ENCODE measurements at regions not wholly inside any gene's neighbourhood (a gene's known extent, or its start where the extent isn't known, plus 50 kb on each side); places are given as distances from the start of the nearest gene placed in this dataset.

GRCh38 chr9:14560194-14560593, 133.0 kb downstream of the ZDHHC21 start:
- Histone ChIP-seq H2AFZ (ENCODE audit: low read length) (no peak overlapping the region), H3K4me2 (ENCODE audit: low read length) (no peak overlapping the region), H3F3A (ENCODE audit: insufficient read depth, low read length) (no peaks in the 10 kb centered on the region), H3K79me2 (ENCODE audit: insufficient read depth, low read length) (no peaks in the 10 kb centered on the region), H3K9ac (ENCODE audit: low read length) (no peak overlapping the region), H3K27ac (ENCODE audit: low read depth, low read length, poor library complexity, severe bottlenecking) (no peak overlapping the region), H3K36me3 (ENCODE audit: insufficient read depth, low read length) (no peaks in the 10 kb centered on the region), H3K4me1 (ENCODE audit: insufficient read depth, low read length, severe bottlenecking) (no peaks in the 10 kb centered on the region), H3K4me3 (ENCODE audit: low read depth, low read length, poor library complexity, severe bottlenecking) (no peak overlapping the region), H3K9me3 (ENCODE audit: low read length) (no peaks in the 10 kb centered on the region), H3K27me3 (ENCODE audit: insufficient read depth, low read length) (no peaks in the 10 kb centered on the region), H4K20me1 (ENCODE audit: insufficient read depth, low read length) (no peaks in the 10 kb centered on the region), H3K9me2 (ENCODE audit: low read depth, low read length) (no peaks in the 10 kb centered on the region)
- TF ChIP-seq, protein P1, sequence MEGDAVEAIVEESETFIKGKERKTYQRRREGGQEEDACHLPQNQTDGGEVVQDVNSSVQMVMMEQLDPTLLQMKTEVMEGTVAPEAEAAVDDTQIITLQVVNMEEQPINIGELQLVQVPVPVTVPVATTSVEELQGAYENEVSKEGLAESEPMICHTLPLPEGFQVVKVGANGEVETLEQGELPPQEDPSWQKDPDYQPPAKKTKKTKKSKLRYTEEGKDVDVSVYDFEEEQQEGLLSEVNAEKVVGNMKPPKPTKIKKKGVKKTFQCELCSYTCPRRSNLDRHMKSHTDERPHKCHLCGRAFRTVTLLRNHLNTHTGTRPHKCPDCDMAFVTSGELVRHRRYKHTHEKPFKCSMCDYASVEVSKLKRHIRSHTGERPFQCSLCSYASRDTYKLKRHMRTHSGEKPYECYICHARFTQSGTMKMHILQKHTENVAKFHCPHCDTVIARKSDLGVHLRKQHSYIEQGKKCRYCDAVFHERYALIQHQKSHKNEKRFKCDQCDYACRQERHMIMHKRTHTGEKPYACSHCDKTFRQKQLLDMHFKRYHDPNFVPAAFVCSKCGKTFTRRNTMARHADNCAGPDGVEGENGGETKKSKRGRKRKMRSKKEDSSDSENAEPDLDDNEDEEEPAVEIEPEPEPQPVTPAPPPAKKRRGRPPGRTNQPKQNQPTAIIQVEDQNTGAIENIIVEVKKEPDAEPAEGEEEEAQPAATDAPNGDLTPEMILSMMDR (IDR thresholded peaks at IDR 0.05; ENCODE audit: low read length), result no peak
- no peak for TF ChIP-seq EZH2 (IDR thresholded peaks at IDR 0.05; ENCODE audit: borderline replicate concordance, low read length)

- H3K27ac ChIP-seq (ENCODE audit: low read depth, low read length, poor library complexity, severe bottlenecking), result no peak overlapping the region
- H3K9ac ChIP-seq (ENCODE audit: low read length), result no peak overlapping the region
- H2AFZ ChIP-seq (ENCODE audit: low read length), result no peak overlapping the region
Measured at GRCh38 chr9:14554886-14555285, 138.3 kb downstream of the ZDHHC21 start.

GRCh38 chr9:14547245-14548060, 145.8 kb downstream of the ZDHHC21 start:
- no peak overlapping the region for H3K27ac ChIP-seq (ENCODE audit: low read depth, low read length, poor library complexity, severe bottlenecking)
- H3K36me3 ChIP-seq (ENCODE audit: insufficient read depth, low read length), result no peaks in the 10 kb centered on the region
- H3K4me3 ChIP-seq (ENCODE audit: low read depth, low read length, poor library complexity, severe bottlenecking), result no peak overlapping the region
- no peak overlapping the region for H2AFZ ChIP-seq (ENCODE audit: low read length)
- no peaks in the 10 kb centered on the region for H4K20me1 ChIP-seq (ENCODE audit: insufficient read depth, low read length)
- TF ChIP-seq, protein P1 (IDR thresholded peaks at IDR 0.05; ENCODE audit: low read length), result no peak
- no peaks in the 10 kb centered on the region for H3K4me1 ChIP-seq (ENCODE audit: insufficient read depth, low read length, severe bottlenecking)
- no peaks in the 10 kb centered on the region for H3K9me2 ChIP-seq (ENCODE audit: low read depth, low read length)
- no peaks in the 10 kb centered on the region for H3F3A ChIP-seq (ENCODE audit: insufficient read depth, low read length)
- H3K9me3 ChIP-seq (ENCODE audit: low read length), result no peaks in the 10 kb centered on the region
- no peaks in the 10 kb centered on the region for H3K79me2 ChIP-seq (ENCODE audit: insufficient read depth, low read length)
- no peak overlapping the region for H3K4me2 ChIP-seq (ENCODE audit: low read length)
- H3K27me3 ChIP-seq (ENCODE audit: insufficient read depth, low read length), result no peaks in the 10 kb centered on the region
- H3K9ac ChIP-seq (ENCODE audit: low read length), result no peak overlapping the region

More at GRCh38 chr9:14554886-14555285, 138.3 kb downstream of the ZDHHC21 start:
- Histone ChIP-seq H3K4me2 (ENCODE audit: low read length) (no peak overlapping the region), H3K4me3 (ENCODE audit: low read depth, low read length, poor library complexity, severe bottlenecking) (no peak overlapping the region), H3K27me3 (ENCODE audit: insufficient read depth, low read length) (no peaks in the 10 kb centered on the region), H4K20me1 (ENCODE audit: insufficient read depth, low read length) (no peaks in the 10 kb centered on the region), H3K4me1 (ENCODE audit: insufficient read depth, low read length, severe bottlenecking) (no peaks in the 10 kb centered on the region), H3F3A (ENCODE audit: insufficient read depth, low read length) (no peaks in the 10 kb centered on the region), H3K36me3 (ENCODE audit: insufficient read depth, low read length) (no peaks in the 10 kb centered on the region), H3K79me2 (ENCODE audit: insufficient read depth, low read length) (no peaks in the 10 kb centered on the region), H3K9me3 (ENCODE audit: low read length) (no peaks in the 10 kb centered on the region), H3K9me2 (ENCODE audit: low read depth, low read length) (no peaks in the 10 kb centered on the region)
- TF ChIP-seq, protein P1 (IDR thresholded peaks at IDR 0.05; ENCODE audit: low read length), result no peak
- no peak for TF ChIP-seq EZH2 (IDR thresholded peaks at IDR 0.05; ENCODE audit: borderline replicate concordance, low read length)
